GM21786 (cell line): ENCODE measurements at regions not wholly inside any gene's neighbourhood (a gene's known extent, or its start where the extent isn't known, plus 50 kb on each side); places are given as distances from the start of the nearest gene placed in this dataset.
"Not testable (repeated sequence)": the region's sequence is repeated elsewhere in the genome, so short reads cannot be mapped to it uniquely, and the experiment has no call there.

Experiments used
- ATAC-seq: cut with Tn5 transposase; IDR thresholded peaks from one replicate; pipeline ENCODE4 v1.9.1; 2021; ENCODE audit not compliant: unreplicated experiment

DNA sequence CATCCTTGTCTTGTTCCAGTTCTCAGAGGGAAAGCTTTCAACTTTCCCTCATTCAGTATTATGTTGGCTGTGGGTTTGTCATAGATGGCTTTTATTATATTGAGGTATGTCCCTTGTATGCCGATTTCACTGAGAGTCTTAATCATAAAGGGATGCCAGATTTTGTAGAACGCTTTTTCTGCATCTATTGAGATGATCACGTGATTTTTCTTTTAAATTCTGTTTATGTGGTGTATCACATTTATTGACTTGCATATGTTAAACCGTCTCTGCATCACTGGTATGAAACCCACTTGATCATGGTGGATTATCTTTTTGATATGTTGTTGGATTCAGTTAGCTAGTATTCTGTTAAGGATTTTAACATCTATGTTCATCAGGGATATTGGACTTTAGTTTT, 313.7 kb upstream of the AMOT start:
- ATAC-seq: not testable (repeated sequence)

DNA sequence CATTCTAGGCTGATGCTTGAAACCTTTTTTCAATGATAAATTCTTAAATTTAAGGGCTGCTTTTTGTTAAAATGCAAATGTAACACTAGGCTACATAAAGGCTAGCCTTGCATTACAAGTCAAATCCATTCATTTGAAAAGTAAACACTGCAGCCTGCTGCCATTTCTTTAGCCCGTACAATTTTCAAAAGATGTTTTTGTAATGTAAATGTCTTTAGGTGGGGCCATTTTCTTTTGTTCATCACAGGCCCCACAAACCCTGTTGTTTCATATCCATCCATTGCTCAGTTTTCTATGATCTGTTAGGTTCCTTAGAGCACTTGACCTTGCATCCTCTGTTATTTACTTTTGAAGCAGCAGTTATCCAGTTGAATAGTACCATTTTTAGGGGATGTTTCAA, 296.2 kb upstream of the AMOT start:
- ATAC-seq: no peak

DNA sequence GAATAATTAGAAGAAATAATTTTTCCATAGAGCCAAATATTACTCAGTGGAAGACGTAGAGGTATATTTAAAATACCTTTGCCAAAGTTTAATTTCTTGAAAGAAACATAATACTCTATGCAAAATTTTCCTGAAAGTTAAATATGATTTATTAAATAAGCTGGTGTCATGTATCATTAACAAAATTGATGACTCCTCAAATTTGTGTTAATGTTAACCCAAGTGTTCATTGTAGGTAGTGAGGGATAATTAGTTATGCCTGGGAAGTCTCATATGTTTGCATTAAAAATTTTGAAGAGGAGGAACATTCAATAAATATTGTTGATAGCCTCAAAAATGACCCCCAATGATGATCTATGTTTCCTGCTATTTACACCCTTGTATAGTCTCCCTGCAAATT, 292.7 kb upstream of the AMOT start:
- no peak for ATAC-seq

DNA sequence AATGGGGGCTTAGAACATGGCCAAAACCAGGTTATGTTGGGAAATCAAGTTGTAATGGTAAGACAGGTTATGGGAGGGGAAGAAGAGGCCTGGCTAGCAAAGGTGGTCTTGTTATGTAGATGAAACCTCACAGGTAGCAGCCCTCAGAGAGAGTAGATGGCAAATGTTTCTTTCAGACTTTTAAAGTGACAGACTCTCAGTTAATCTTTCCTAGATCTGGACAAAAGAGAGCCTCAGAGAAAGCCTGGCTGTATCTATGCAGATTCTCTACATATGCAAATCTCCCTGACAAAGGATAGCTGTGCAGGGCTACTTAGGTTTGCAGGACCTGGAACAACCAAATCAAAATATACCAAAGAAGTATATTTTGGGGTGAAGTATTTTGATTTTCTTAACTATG, 284.1 kb upstream of the AMOT start:
- ATAC-seq: no peak

DNA sequence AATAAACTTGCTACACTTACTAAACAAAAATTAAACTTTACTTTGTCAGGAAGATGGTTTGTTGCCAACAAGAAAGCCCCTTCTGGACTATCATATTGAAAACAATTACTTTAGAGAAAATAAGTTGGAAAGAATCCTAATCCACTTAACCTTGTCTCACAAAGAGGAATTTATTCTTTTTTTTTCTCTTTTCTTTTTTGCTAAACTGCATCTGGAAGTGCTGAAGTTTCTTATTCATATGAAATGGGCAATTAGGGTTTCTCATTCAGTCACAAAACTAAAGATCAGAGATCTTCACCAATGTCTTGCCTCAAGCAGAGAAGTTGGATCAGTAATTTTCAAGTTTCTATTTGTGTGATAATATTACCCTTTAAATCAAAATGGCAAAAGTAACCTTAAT, 234.9 kb upstream of the AMOT start:
- no peak for ATAC-seq

DNA sequence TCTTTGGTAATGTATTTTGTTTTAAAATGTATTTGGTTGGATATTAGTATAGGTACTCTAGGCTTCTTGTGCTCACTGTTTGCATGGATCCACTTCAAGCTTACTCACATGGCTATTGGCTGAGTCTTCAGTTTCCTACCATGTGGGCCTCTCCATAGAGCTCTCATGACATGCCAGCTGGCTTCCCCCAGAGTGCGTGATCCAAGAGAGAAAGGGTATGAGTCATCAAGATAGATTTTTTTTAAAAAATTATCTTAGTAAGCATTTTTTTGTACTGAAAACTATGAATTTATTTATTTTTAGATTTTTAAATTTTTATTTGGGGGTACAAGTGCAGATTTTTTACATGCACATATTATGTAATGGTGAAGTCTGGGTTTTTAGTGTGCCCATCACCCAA, 219.1 kb upstream of the AMOT start:
- ATAC-seq: no peak

DNA sequence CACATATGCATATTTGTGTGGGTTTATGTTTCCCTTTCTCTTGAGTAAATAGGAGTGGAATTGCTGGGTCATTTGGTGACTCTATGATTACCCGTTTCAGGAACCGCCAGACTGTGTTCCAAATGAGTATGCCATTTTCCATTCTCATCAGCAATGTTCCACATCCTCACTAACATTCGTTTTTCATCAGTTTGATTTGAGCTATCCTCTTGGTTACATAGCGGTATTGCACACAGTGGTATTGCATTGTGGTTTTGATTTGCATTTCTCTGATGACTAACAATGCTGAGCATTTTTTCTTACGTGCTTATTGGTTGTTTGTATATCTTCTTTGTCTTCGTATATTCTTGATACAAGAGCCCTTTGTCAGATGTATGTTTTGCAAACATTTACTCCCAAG, 218.0 kb upstream of the AMOT start:
- ATAC-seq: no peak

DNA sequence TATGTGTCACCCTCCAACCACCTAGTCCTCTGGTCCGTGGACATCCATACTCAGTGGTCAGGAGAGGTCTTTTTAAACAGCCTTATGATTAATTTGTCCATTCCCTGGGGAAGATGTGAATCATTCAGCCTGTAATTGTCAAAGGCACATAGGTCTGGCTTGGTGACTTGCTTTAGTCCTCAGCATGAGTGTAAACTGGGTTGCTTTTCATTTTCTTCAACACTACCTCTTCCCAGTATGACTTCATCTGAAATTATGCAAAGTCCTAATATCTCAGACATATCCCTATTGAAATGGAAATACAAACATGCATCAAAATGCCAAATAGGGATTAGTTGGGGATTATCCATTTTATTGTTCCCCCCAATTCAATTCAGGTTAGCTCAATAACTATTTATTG, 208.3 kb upstream of the AMOT start:
- no peak for ATAC-seq

DNA sequence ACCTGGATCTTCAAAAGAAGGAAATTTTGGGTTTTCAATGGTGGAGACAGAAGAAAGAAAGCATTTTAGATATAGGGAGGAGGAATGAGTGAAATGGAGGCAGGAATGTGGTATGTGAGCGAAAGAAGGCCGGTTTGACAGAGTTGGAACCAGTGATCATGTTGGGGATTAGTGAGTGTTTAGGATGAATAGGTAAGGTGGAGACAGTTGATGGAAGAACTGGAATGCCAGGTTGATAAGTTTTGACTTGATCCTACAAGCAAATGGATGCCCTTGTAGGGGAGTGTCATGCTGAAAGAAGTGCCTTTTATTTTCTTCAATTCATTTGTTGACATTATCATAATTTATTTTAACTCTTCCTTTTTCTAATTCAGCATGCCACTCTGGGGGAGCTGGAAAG, 207.8 kb upstream of the AMOT start:
- ATAC-seq: no peak

DNA sequence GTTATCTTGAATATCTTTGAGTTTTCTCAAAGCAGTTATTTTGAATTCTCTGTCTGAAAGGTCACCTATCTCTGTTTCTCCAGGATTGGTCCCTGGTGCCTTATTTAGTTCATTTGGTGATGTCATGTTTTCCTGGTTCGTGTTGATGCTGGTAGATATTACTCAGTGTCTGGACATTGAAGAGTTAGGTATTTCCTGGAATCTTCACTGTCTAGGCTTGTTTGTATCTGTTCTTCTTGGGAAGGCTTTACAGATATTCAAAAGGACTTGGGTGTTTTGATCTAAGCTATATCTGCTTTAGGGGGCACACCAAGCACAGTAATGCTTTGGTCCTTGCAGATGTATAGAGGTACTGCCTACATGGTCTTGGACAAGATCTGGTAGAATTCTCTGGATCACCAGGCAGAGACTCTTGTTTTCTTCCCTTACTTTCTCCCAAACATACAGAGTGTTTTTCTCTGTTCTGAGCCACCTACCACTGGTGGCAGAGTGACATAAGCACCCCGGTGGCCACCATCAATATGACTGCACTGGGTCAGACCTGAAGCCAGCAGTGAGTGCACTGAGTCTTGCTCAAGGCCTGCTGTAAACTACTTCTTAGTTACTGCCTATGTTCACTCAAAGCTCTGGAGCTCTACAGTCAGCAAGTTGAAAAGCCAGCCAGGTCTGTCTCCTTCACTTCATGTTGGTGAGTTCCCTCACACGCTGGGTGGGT, 193.5 kb upstream of the AMOT start:
- no peak for ATAC-seq

DNA sequence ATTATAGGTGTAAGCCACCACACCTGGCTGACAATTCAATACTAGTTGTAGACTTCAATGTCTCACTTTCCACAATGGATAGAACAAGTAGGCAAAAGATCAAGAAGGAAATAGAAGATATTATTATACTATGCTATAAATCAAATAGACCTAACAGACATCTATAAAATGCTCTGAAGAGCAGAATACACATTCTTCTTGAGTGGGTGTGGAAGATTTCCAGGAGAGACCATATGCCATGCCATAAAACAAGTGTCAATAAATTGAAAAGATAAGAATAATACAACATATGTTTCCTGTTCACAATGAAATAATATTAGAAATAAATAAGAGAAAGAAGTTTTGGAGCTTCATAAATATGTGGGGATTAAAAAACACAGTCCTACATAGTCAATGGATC, 179.3 kb upstream of the AMOT start:
- no peak for ATAC-seq

DNA sequence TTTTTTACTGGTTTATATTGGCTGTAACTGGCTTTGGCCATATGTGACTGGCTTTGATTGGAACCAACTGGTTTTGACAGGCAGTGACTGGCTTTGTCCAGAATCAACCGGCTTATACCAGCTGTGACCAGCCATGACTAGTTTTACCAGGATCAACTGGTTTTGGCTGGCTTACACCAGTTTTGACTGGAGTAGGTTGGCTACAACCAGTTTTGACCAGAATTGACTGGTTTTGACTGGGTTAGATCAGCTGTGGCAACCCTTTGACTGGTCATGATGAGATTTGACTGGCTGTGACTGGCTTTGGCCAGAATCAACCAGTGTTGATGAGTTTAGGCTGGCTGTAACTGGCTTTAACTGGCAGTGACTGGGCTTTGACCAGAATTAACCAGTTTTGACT, 169.2 kb upstream of the AMOT start:
- no peak for ATAC-seq

DNA sequence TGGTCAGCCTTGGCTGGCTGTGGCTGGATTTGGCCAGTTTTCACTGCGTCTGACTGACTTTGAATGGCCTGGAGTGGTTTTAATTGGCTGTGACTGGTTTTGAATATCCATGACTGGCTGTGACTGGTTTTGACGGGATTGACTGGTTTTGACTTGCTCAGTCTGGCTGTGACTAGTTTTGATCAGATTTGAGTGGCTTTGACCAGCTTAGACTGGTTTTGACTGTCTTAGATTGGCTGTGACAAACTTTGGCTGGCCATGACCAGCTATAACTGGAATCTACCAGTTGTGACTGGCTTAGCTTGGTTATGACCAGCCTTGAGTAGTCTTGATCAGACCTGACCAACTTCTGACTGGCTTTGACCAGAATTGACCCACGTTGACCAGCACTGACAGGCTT, 168.4 kb upstream of the AMOT start:
- ATAC-seq: no peak

DNA sequence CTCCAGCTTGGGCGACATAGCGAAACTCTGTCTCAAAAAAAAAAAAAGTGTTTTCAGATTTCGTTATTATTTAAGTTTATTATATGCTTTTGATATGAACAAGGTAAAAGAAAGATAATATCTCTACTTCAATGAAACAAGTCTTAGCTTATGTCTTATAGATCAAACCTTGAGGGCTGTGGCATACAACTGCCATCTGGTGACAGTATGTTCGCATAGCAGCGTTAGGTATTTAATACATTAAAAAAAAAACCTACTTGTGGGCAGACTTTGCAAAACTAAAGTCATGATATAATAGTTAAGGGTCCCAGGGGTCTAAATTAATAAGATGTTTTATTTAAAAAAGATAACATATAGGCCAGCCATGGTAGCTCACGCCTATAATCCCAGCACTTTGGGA, 161.2 kb upstream of the AMOT start:
- no peak for ATAC-seq

DNA sequence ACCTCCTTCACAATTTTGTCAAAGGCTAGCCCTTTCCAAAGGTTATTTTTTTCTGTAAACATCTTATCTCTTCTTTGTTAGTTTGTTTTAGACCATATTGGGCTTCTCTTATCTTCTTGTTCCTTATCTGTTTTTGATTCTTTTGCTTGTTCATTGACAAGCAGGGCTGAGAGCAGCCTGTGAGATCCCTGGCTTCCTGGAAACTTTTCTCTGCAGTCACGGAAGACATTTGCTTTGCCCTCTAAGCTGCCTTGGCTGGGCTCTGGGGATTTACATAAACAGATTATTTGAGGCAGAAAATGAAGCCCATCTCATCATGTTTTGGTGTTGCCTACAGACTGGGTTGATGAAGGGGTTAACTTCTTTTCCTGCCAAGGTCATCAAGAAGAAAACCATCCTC, 157.4 kb upstream of the AMOT start:
- no peak for ATAC-seq

DNA sequence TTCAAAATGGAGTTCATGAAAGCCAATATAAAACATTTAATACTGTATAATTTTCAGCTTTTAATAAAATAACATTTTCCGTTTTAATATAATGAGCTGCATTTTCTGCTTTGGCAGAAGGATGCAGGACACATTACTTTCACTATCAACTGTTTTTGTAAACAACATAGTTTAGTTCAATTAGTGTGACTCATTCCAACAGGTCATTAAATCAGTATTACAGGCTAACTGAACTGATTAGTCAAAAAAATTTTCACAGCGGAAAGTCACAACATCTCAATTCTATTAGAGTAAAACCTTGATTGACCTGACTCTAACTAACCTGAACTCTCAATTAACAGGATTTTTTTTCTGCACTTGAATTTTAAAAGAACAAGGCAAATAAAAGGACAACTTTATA, 151.2 kb upstream of the AMOT start:
- no peak for ATAC-seq

DNA sequence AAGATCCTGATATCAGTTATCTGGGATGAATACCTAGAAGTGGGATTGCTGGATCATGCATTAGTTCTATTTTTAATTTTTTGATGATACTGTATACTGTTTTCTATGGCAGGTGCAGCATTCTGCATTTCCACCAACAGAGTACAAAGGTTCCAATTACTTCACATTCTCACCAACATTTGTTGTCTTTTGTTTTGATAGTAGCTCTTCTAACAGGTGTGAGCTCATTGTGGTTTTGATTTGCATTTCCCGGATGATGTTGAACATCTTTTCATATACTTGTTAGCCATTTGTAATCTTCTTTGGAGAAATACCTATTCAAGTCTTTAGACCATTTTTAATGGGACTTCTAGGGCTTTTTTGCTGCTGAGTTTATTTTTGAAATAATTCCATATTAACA, 139.2 kb upstream of the AMOT start:
- ATAC-seq: no peak

DNA sequence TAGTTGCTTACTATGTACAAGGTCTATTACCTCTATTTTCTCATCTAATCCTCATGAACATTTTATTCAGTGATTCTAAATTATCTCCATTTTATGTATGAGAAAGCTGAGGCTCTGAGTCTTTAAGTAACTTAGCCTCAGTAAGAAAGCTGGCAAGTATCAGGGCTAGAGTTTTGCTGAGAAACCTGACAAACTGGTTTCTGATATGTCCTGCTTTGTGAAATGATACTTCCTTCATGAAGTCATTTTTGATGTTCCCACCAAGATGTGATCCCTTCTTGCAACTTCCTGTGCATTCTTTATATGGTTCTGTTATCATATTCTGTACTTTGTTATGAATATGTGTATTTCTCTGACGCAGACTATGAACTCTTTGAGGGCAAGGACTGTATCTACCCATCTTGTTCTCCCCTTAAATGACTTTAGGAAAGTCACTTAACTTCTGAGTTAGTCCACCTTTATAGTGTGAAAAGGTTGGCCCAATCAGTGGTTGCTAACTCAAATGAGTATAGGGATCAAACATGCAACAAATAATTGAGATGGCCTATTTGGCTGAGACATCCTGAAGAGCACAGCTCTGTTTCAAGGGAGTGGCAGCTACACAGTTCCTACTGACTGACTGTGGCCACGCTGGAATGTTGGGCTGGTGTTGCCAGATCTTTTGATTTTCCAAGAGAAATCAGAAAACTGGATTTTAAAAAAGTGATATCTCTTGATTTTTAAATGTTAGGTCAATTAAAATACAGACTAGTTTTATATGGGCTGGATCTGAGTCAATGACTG, 127.9 kb upstream of the AMOT start:
- no peak for ATAC-seq

DNA sequence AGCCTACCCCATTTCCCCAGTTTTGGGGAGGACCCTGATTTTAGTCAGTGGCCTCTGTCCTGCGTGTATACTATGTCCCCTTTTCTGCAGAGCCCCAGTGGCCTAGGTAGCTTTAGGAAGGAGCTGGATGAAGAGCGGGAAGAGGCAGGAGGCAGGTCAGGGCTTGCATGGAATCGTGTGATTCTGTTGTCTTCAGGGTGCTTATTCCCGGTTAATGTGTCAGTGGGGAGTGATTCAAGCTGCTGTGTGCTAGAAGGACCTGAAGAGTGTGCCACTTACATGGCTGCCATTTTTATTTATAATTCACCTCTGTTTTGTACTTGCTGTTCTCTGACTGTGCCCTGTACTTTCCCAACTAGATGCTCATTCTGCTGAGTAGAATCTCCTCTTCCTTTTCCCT, 127.3 kb upstream of the AMOT start:
- no peak for ATAC-seq

DNA sequence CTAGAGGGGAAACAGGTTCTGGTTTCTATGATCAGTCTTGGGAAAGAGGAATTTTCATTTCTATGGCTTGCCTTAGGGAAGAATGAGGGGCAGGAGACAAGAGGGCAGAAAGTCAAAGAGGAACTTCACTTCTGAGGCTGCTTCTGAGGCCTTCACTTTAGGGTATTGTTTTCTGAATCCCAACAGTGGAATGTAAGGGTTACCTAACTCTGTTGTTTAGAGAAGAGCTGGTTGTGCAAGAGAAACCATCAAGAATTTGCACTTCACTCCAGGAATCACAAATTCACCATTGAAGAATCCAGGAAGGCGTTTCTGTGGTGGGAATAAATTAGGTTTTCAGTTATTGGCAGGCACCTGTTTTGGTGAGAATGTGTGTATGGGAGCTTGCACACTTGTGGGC, 126.7 kb upstream of the AMOT start:
- no peak for ATAC-seq

DNA sequence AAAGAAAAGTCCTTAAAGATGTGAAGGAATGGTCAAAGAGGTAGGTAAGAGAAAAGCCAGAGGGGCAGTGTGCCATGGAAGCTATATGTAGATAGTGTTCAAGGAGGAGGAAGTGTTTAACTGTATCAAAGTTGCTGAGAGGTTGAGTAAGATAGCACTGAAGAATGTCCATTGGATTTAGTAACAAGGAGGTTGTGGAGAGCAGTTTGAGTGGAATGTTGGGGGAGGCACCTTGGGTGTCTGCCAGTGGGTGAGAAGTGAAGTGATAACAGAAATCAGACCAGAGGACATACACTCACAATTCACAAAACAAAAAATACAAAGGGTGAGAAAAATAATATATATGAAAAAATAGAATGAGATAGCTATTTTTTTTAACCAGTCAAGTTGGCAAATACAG, 121.3 kb upstream of the AMOT start:
- ATAC-seq: no peak

DNA sequence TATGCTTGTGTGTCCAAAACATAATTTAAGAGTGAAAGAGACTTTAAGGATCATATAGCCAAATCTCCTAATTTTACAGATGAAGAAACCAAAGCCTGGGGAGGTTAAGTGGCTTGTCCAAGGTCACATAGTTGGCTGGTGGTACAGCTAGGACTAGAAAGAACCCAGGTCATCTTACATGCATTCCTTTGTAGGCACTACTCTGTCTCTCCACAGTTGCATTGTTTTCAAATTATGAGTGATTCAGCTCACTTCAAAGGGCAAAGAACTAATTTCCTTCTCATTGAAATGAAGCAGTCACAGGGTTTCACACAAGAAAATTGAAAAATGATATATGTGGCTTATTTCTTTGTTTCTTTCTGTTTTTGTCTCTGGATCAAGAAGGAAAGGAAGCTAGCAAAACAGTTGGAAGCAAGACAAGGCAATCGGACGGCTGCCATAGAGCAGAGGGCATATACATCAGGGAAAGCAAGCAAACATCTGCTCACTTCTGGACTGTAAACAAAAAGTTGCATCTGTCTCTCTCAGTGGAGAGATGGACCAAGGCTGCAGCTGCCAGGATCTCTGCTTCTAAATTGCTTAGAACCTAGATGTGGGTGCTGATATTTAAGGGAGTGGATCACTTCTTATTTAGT, 107.5 kb upstream of the AMOT start:
- ATAC-seq: no peak
